ENCODE measurements at regions not wholly inside any gene's neighbourhood (a gene's known extent, or its start where the extent isn't known, plus 50 kb on each side); places are given as distances from the start of the nearest gene placed in this dataset.

DNA sequence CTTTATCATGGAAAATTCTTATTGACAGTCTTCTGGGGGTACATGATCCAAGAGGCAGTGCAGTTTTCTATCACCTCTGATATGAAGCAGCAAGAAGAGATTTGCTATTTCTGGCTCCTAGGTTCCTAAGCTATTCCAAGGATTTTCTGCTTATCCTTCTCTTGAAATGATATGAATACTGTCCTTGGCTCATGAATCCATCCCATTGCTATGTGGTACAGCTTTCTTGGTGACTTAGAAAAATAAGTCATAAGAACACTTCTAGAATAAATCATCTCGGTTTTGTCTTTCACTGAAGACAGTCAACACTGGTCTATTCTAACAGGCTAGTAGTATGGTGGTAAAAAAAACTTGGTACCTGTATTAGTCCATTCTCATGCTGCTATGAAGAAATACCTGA, 333.6 kb upstream of the RASGRP1 start:
- TF ChIP-seq, protein P1, sequence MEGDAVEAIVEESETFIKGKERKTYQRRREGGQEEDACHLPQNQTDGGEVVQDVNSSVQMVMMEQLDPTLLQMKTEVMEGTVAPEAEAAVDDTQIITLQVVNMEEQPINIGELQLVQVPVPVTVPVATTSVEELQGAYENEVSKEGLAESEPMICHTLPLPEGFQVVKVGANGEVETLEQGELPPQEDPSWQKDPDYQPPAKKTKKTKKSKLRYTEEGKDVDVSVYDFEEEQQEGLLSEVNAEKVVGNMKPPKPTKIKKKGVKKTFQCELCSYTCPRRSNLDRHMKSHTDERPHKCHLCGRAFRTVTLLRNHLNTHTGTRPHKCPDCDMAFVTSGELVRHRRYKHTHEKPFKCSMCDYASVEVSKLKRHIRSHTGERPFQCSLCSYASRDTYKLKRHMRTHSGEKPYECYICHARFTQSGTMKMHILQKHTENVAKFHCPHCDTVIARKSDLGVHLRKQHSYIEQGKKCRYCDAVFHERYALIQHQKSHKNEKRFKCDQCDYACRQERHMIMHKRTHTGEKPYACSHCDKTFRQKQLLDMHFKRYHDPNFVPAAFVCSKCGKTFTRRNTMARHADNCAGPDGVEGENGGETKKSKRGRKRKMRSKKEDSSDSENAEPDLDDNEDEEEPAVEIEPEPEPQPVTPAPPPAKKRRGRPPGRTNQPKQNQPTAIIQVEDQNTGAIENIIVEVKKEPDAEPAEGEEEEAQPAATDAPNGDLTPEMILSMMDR (IDR thresholded peaks at IDR 0.05), result no peak
- H3K4me3 ChIP-seq, result no peak overlapping the region
- H3K27me3 ChIP-seq (ENCODE audit: insufficient read depth in 3 of 3, low read length in 2 of 3), result peaks cover 0 to 2% (median 0%) of the 10 kb centered on the region in 3 donors
- no peaks in the 10 kb centered on the region for H3K9me3 ChIP-seq
- intact Hi-C loops (cut with DNase I), result no loop called here
- DNase-seq (no peak), ATAC-seq (no peak)
- 71 to 89% (median 72%) methylated on average over 1 of the region's 1 CpG for WGBS, 3 donors
- no peaks in the 10 kb centered on the region for H3K36me3 ChIP-seq (ENCODE audit: insufficient read depth in 1 of 2, low read depth in 1 of 2)
- H3K4me1 ChIP-seq, result no peaks in the 10 kb centered on the region
- H3K27ac ChIP-seq, result no peak overlapping the region

DNA sequence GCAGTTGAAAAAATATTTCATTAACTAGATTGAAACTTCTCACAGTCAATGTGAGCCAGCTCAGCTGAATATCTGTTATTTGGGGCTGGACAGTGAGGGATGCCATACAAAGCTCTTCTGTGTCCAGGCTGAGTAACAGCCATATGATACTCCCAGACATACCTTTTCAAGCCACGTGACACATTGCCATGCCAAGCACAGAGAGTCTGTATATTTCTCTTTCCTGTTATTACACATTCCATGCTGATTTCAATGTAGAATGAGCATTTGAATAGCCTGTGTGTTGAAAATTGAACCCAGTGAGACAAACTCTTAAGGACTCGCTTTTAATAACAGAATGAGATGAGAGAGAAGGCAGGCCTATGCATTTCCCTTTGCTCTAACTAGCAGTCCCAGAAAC, 334.7 kb upstream of the RASGRP1 start:
- ATAC-seq, result no peak
- Histone ChIP-seq H3K4me1 (no peaks in the 10 kb centered on the region), H3K27me3 (ENCODE audit: insufficient read depth in 3 of 3, low read length in 2 of 3) (peaks cover 0 to 2% (median 0%) of the 10 kb centered on the region in 3 donors), H3K27ac (no peak overlapping the region), H3K36me3 (ENCODE audit: insufficient read depth in 1 of 2, low read depth in 1 of 2) (no peaks in the 10 kb centered on the region), H3K9me3 (no peaks in the 10 kb centered on the region), H3K4me3 (no peak overlapping the region)
- intact Hi-C loops (cut with DNase I), result no loop called here
- 61 to 72% (median 69%) methylated on average over 2 of the region's 2 CpGs for WGBS, 3 donors
- TF ChIP-seq, protein P1 (IDR thresholded peaks at IDR 0.05), result no peak
- DNase-seq, result no peak

DNA sequence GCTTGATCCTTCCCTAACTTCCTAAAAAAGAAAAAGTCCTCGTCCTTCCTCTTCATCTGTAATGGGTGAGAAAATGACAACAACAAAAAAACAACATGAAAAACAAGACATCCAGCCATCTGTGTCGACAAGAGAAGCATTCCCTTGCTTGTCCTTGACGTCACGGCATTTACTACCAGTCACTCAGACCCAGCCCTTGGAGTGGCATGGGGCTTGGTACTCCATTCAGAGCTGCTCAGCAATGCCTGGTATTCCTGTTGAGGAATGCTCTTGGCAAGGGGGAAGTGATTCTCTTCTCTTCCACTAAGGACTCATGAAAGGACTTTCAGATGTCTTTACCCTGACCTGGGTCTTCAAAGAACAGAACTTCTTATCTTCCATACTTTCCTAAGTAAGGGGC, 339.7 kb upstream of the RASGRP1 start:
- H3K4me3 ChIP-seq, result no peak overlapping the region
- intact Hi-C loops (cut with DNase I), result no loop called here
- no peaks in the 10 kb centered on the region for H3K36me3 ChIP-seq (ENCODE audit: insufficient read depth in 1 of 2, low read depth in 1 of 2)
- H3K9me3 ChIP-seq, result no peaks in the 10 kb centered on the region
- H3K27ac ChIP-seq, result no peak overlapping the region
- no peak for DNase-seq
- TF ChIP-seq, protein P1 (IDR thresholded peaks at IDR 0.05), result no peak
- WGBS, 3 donors, result 46 to 57% (median 55%) methylated on average over 4 of the region's 4 CpGs
- ATAC-seq, result no peak
- H3K4me1 ChIP-seq, result no peaks in the 10 kb centered on the region
- H3K27me3 ChIP-seq (ENCODE audit: insufficient read depth in 3 of 3, low read length in 2 of 3), result peaks cover 0 to 2% (median 0%) of the 10 kb centered on the region in 3 donors

DNA sequence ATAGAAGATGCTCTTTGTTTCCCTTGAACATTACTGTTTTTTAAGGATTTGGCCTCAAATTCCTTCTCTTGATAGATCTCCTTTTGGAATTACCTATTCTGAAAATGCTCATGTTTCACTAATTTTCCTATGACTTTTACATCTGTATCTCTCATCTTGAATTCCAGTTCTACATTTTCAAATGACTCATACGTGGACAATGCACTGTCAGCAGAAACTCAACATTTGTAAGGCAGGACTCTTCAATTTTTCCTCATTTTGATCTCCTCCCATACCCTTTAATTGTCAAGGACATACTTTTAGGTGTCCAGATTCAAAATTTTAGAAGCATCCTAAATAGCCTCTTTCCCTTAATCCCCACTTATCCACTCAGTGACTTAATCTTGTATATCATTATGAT, 341.0 kb upstream of the RASGRP1 start:
- intact Hi-C loops (cut with DNase I), result no loop called here
- peaks cover 0 to 2% (median 0%) of the 10 kb centered on the region in 3 donors for H3K27me3 ChIP-seq (ENCODE audit: insufficient read depth in 3 of 3, low read length in 2 of 3)
- H3K4me3 ChIP-seq, result no peak overlapping the region
- TF ChIP-seq, protein P1 (IDR thresholded peaks at IDR 0.05), result no peak
- 47 to 66% (median 59%) methylated on average over 1 of the region's 1 CpG for WGBS, 3 donors
- no peaks in the 10 kb centered on the region for H3K4me1 ChIP-seq
- H3K27ac ChIP-seq, result no peak overlapping the region
- H3K36me3 ChIP-seq (ENCODE audit: insufficient read depth in 1 of 2, low read depth in 1 of 2), result no peaks in the 10 kb centered on the region
- H3K9me3 ChIP-seq, result no peaks in the 10 kb centered on the region
- DNase-seq, result no peak
- ATAC-seq, result no peak

DNA sequence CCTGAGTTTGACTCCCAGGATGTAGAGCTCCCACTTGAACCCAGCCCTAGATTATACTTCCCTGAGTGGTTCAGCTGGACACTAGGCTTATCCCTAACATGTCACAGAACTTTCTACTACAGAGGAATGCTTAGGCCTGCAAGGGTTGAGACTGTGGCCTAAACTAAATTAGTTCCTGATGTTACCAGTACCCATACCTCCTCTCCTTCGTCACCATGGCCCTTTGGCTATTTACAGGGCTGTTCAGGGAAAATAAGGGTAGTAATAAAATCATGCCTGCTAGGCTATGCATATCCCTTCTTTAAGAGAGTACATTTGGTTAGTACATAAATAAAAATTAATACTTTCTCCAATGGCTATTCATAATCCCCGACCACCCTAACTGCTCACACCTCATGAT, 356.4 kb upstream of the RASGRP1 start:
- Histone ChIP-seq H3K27ac (no peak overlapping the region), H3K4me1 (no peaks in the 10 kb centered on the region), H3K36me3 (ENCODE audit: insufficient read depth in 1 of 2, low read depth in 1 of 2) (no peaks in the 10 kb centered on the region), H3K27me3 (ENCODE audit: insufficient read depth in 3 of 3, low read length in 2 of 3) (no peaks in the 10 kb centered on the region), H3K9me3 (no peaks in the 10 kb centered on the region), H3K4me3 (no peak overlapping the region)
- DNase-seq (no peak), ATAC-seq (no peak)
- TF ChIP-seq, protein P1 (IDR thresholded peaks at IDR 0.05), result no peak
- intact Hi-C loops (cut with DNase I), result no loop called here
- WGBS, 3 donors, result 94 to 100% (median 96%) methylated on average over 2 of the region's 2 CpGs
